ENCODE measurements at regions not wholly inside any gene's neighbourhood (a gene's known extent, or its start where the extent isn't known, plus 50 kb on each side); places are given as distances from the start of the nearest gene placed in this dataset.
A peak's percentile ranks its signal among the peaks of the same experiment; 100 is the strongest.

DNA sequence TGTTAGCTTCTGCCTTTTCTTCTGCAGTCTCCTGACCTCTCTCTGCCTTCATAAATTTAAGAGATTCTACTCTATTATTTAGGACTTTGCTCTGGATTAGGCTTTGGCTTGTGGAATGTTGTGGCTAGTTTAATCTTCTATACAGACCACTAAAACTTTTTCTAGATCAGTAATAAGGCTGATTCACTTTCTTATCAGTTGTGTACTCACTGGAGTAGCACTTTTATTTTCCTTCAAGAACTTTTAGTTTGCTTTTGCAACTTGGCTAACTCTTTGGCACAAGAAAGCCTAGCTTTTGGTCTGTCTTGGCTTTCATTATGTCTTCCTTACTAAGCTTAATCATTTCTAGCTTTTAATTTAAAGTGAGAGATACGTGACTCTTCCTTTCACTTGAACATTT is 265.5 kb upstream of the TBC1D5 start:
- FAIRE-seq (no peak), ATAC-seq (no peak), DNase-seq (ENCODE audit: low read depth in 1 of 2, low spot score in 1 of 2) (no peak)
- H3K9me3 ChIP-seq, result no peaks in the 10 kb centered on the region
- TF ChIP-seq ZSCAN20 (CRISPR knock-in tag; IDR thresholded peaks at IDR 0.05) (no peak), CEBPB (IDR thresholded peaks at IDR 0.05) (no peak)
- 42% methylated on average over 1 of the region's 1 CpG for WGBS (ENCODE audit: missing lambda C conversion rate)
- ChIA-PET CTCF (interaction anchor here (1.2 to 1.6 kb wide), 3 partner anchors 9 to 113 kb away, joined by 3 to 4 read pairs (median 4); no protein-coding TSS in a partner anchor), POLR2A (no interaction called here)
- no peak overlapping the region for H3K4me2 ChIP-seq
- no peaks in the 10 kb centered on the region for H3K4me1 ChIP-seq
- H3K4me3 ChIP-seq, result no peak overlapping the region
- no peak overlapping the region for H3K27ac ChIP-seq

DNA sequence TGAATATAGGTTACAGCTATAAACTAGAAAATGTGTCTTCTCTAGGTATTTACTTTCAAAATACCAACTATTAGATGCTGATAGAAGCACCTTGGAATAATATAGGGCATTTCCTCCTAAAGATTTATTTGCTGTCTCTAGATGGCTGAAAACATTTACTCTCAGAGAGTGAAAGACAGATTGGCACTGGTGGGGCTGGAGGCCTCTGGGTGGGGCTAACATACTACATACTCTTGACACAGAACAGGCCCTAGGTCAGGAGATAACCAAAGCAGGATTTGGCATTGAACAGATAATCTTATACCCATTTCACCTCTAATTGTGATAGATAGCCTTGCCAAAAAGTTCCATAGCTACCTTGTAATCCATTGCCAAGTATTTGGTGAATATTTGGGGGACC is 253.3 kb upstream of the TBC1D5 start:
- no peak overlapping the region for H3K4me2 ChIP-seq
- TF ChIP-seq TFCP2L1 (CRISPR knock-in tag; IDR thresholded peaks at IDR 0.05) (no peak), RAD21 (conservative IDR thresholded peaks at IDR 0.05 in 1 of 2, IDR thresholded peaks at IDR 0.05 in 1 of 2) (0 out of 5 replicates have a peak, but pooled peaks of 1 of the 2 experiments have one; percentile 5), FOSB (CRISPR knock-in tag; IDR thresholded peaks at IDR 0.05) (no peak)
- TF ChIP-seq, protein P1, sequence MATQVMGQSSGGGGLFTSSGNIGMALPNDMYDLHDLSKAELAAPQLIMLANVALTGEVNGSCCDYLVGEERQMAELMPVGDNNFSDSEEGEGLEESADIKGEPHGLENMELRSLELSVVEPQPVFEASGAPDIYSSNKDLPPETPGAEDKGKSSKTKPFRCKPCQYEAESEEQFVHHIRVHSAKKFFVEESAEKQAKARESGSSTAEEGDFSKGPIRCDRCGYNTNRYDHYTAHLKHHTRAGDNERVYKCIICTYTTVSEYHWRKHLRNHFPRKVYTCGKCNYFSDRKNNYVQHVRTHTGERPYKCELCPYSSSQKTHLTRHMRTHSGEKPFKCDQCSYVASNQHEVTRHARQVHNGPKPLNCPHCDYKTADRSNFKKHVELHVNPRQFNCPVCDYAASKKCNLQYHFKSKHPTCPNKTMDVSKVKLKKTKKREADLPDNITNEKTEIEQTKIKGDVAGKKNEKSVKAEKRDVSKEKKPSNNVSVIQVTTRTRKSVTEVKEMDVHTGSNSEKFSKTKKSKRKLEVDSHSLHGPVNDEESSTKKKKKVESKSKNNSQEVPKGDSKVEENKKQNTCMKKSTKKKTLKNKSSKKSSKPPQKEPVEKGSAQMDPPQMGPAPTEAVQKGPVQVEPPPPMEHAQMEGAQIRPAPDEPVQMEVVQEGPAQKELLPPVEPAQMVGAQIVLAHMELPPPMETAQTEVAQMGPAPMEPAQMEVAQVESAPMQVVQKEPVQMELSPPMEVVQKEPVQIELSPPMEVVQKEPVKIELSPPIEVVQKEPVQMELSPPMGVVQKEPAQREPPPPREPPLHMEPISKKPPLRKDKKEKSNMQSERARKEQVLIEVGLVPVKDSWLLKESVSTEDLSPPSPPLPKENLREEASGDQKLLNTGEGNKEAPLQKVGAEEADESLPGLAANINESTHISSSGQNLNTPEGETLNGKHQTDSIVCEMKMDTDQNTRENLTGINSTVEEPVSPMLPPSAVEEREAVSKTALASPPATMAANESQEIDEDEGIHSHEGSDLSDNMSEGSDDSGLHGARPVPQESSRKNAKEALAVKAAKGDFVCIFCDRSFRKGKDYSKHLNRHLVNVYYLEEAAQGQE (IDR thresholded peaks at IDR 0.05), result no peak
- TF ChIP-seq, protein P2, sequence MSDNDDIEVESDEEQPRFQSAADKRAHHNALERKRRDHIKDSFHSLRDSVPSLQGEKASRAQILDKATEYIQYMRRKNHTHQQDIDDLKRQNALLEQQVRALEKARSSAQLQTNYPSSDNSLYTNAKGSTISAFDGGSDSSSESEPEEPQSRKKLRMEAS (IDR thresholded peaks at IDR 0.05), result no peak
- no peak overlapping the region for H3K4me3 ChIP-seq
- FAIRE-seq, result no peak
- H3K4me1 ChIP-seq, result no peaks in the 10 kb centered on the region
- no peak for ATAC-seq
- ChIA-PET CTCF (interaction anchor here (1.2 kb wide), 1 partner anchor 17 kb away, joined by 4 read pairs; no protein-coding TSS in a partner anchor), POLR2A (no interaction called here)
- no peak overlapping the region for H3K27ac ChIP-seq
- H3K9me3 ChIP-seq, result no peaks in the 10 kb centered on the region
- no peak for DNase-seq (ENCODE audit: low read depth in 1 of 2, low spot score in 1 of 2)

DNA sequence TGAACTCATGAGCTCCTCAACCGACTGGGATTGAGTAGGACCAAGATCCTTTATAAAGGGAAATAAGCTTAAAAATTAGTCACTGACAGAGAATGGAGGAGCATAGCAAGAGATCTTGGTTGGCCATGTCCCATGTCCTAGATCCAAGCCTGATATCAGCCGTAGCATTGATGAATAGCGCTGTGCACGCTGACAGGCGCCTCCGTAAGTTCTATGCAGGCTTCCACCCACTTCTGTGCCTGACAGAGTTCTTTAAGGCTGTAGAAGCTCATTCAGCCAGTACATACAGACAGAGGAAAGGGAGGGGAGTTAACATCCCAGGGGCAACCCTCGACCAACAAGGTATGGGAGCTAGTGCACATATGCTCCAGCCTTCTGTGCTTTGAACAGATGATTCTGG is 251.7 kb upstream of the TBC1D5 start:
- no peak for TF ChIP-seq CBX8 (IDR thresholded peaks at IDR 0.05)
- TF ChIP-seq, protein P3, sequence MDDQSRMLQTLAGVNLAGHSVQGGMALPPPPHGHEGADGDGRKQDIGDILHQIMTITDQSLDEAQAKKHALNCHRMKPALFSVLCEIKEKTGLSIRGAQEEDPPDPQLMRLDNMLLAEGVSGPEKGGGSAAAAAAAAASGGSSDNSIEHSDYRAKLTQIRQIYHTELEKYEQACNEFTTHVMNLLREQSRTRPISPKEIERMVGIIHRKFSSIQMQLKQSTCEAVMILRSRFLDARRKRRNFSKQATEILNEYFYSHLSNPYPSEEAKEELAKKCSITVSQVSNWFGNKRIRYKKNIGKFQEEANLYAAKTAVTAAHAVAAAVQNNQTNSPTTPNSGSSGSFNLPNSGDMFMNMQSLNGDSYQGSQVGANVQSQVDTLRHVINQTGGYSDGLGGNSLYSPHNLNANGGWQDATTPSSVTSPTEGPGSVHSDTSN (IDR thresholded peaks at IDR 0.05), result no peak
- TF ChIP-seq RARB (CRISPR knock-in tag; IDR thresholded peaks at IDR 0.05), result no peak
- TF ChIP-seq, protein P4, sequence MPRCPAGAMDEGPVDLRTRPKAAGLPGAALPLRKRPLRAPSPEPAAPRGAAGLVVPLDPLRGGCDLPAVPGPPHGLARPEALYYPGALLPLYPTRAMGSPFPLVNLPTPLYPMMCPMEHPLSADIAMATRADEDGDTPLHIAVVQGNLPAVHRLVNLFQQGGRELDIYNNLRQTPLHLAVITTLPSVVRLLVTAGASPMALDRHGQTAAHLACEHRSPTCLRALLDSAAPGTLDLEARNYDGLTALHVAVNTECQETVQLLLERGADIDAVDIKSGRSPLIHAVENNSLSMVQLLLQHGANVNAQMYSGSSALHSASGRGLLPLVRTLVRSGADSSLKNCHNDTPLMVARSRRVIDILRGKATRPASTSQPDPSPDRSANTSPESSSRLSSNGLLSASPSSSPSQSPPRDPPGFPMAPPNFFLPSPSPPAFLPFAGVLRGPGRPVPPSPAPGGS (IDR thresholded peaks at IDR 0.05), result no peak
- no peak for TF ChIP-seq POLR2AphosphoS2 (conservative IDR thresholded peaks at IDR 0.05; ENCODE audit: low read length)
- TF ChIP-seq MYC (IDR thresholded peaks at IDR 0.05; ENCODE audit: borderline replicate concordance, low read length), result no peak
- no peak for TF ChIP-seq RFX5 (IDR thresholded peaks at IDR 0.05)
- no peak for TF ChIP-seq ZFP36 (IDR thresholded peaks at IDR 0.05; ENCODE audit: borderline replicate concordance, partially characterized antibody)
- TF ChIP-seq ZNF302 (CRISPR knock-in tag; IDR thresholded peaks at IDR 0.05), result no peak
- TF ChIP-seq TFCP2L1 (CRISPR knock-in tag; IDR thresholded peaks at IDR 0.05), result no peak
- no peak for TF ChIP-seq NPAS2 (CRISPR knock-in tag; IDR thresholded peaks at IDR 0.05; ENCODE audit: borderline replicate concordance)
- TF ChIP-seq SREBF2 (IDR thresholded peaks at IDR 0.05), result no peak
- H3K27ac ChIP-seq, result no peak overlapping the region
- FAIRE-seq, result no peak
- H3K4me2 ChIP-seq, result no peak overlapping the region
- H3K4me1 ChIP-seq, result no peaks in the 10 kb centered on the region
- WGBS (ENCODE audit: missing lambda C conversion rate), result 45% methylated on average over 7 of the region's 7 CpGs
- no peaks in the 10 kb centered on the region for H3K9me3 ChIP-seq
- DNase-seq (ENCODE audit: low read depth in 1 of 2, low spot score in 1 of 2), result no peak
- no peak for ATAC-seq
- H3K4me3 ChIP-seq, result no peak overlapping the region
- ChIA-PET CTCF (interaction anchor here (0.7 to 1.2 kb wide), 3 partner anchors 14 to 277 kb away, joined by 3 to 4 read pairs (median 3); no protein-coding TSS in a partner anchor), POLR2A (no interaction called here)

Data from A549 (cell line).